SU-DHL-6 (cell line): ENCODE measurements at regions not wholly inside any gene's neighbourhood (a gene's known extent, or its start where the extent isn't known, plus 50 kb on each side); places are given as distances from the start of the nearest gene placed in this dataset.

Experiments used
- H2AFZ ChIP-seq: fragments of 200-600 bp; sonication (generic); 2 replicates; pipeline ENCODE4 v1.6.1; 2014; ENCODE audit warnings: low read depth, mild to moderate bottlenecking, moderate library complexity, mixed read lengths, antibody characterized with exemption, low read length; ENCODE audit not compliant: severe bottlenecking
- H3F3A ChIP-seq: fragments of 200-600 bp; shearing (Covaris generic); 2 replicates; pipeline ENCODE4 v1.6.0; 2016; ENCODE audit warnings: antibody characterized with exemption, mild to moderate bottlenecking; ENCODE audit not compliant: insufficient read depth
- H3K27ac ChIP-seq: fragments of 200-600 bp; sonication (generic); 2 replicates; pipeline ENCODE4 v1.5.1; 2016; ENCODE audit warnings: low read depth, mild to moderate bottlenecking, low read length, moderate library complexity, mixed read lengths
- H3K27me3 ChIP-seq: fragments of 200-600 bp; sonication (generic), shearing (Covaris generic); 2 replicates; pipeline ENCODE4 v1.6.0; 2014; ENCODE audit warnings: mild to moderate bottlenecking, low read length
- H3K36me3 ChIP-seq: fragments of 200-600 bp; sonication (generic); 2 replicates; pipeline ENCODE4 v1.6.1; 2014; ENCODE audit warnings: mild to moderate bottlenecking, low read length, mixed read lengths
- H3K4me2 ChIP-seq: fragments of 300-600, 200-600 bp; shearing (Covaris generic), sonication (generic); 2 replicates; pipeline ENCODE4 v1.6.0; 2014; ENCODE audit warnings: low read length, low read depth, mild to moderate bottlenecking; ENCODE audit not compliant: poor library complexity, severe bottlenecking
- H3K4me3 ChIP-seq: fragments of 200-600 bp; sonication (generic); 2 replicates; pipeline ENCODE4 v1.5.1; 2014; ENCODE audit warnings: antibody characterized with exemption, low read length, mild to moderate bottlenecking, mixed read lengths; ENCODE audit not compliant: insufficient read depth, poor library complexity, severe bottlenecking
- H3K79me2 ChIP-seq: fragments of 200-600 bp; sonication (generic); 2 replicates; pipeline ENCODE4 v1.6.1; 2014; ENCODE audit warnings: mild to moderate bottlenecking, low read length, moderate library complexity; ENCODE audit not compliant: insufficient read depth
- H3K9ac ChIP-seq: fragments of 200-600 bp; sonication (generic); 2 replicates; pipeline ENCODE4 v1.7.0; 2014; ENCODE audit warnings: mild to moderate bottlenecking, low read length
- H3K9me2 ChIP-seq: fragments of 200-600 bp; sonication (generic); replicated peaks from 2 replicates; pipeline ENCODE4 v1.6.1; 2014; ENCODE audit warnings: low read length; ENCODE audit not compliant: insufficient read depth
- H3K9me3 ChIP-seq: fragments of 200-600 bp; sonication (generic); 2 replicates; pipeline ENCODE4 v1.6.1; 2014; ENCODE audit warnings: low read length, mixed read lengths; ENCODE audit not compliant: insufficient read depth
- H4K20me1 ChIP-seq: fragments of 200-600 bp; sonication (generic); 2 replicates; pipeline ENCODE4 v1.6.1; 2014; ENCODE audit warnings: low read depth, mild to moderate bottlenecking, antibody characterized with exemption, low read length, moderate library complexity, mixed read lengths
- EZH2phosphoT487 ChIP-seq: fragments of 200-600 bp; sonication (generic), shearing (Covaris generic); conservative IDR thresholded peaks from 2 replicates; pipeline ENCODE4 v1.6.1; 2018; ENCODE audit warnings: mild to moderate bottlenecking, antibody characterized with exemption, low read length, moderate library complexity, mixed read lengths
- TF ChIP-seq, protein P1 (sequence below): fragments of 200-600 bp; sonication (generic); IDR thresholded peaks from one replicate; pipeline ENCODE4 v1.5.1; 2017; ENCODE audit warnings: antibody characterized with exemption, mild to moderate bottlenecking, low read length, moderate library complexity; ENCODE audit not compliant: insufficient read depth, poor library complexity, severe bottlenecking

DNA sequence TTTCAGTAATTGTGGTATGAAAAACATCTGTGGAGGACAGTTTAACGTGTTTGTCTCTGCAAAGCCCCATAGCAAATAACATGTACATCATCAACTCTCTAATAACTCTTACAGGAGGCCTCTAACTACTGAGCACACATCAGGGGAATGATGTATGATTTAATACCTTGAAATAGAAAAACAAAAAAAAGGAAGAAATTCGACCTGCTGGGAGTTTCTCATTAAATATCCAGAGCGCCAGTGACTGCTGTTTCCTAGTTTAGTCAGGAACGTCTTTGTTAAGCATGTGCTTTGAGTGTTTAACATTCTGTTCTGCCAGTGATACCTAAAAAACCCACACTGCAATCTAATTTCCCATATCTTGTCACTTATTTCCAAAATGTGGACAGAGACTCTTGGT is 235.4 kb downstream of the PCDH20 start:
- no peaks in the 10 kb centered on the region for H3K27me3 ChIP-seq
- H3K9me2 ChIP-seq, result no peaks in the 10 kb centered on the region
- H3F3A ChIP-seq, result no peaks in the 10 kb centered on the region
- H3K79me2 ChIP-seq, result no peaks in the 10 kb centered on the region
- H4K20me1 ChIP-seq, result no peaks in the 10 kb centered on the region
- no peak overlapping the region for H3K27ac ChIP-seq
- no peak for TF ChIP-seq EZH2phosphoT487
- TF ChIP-seq, protein P1, sequence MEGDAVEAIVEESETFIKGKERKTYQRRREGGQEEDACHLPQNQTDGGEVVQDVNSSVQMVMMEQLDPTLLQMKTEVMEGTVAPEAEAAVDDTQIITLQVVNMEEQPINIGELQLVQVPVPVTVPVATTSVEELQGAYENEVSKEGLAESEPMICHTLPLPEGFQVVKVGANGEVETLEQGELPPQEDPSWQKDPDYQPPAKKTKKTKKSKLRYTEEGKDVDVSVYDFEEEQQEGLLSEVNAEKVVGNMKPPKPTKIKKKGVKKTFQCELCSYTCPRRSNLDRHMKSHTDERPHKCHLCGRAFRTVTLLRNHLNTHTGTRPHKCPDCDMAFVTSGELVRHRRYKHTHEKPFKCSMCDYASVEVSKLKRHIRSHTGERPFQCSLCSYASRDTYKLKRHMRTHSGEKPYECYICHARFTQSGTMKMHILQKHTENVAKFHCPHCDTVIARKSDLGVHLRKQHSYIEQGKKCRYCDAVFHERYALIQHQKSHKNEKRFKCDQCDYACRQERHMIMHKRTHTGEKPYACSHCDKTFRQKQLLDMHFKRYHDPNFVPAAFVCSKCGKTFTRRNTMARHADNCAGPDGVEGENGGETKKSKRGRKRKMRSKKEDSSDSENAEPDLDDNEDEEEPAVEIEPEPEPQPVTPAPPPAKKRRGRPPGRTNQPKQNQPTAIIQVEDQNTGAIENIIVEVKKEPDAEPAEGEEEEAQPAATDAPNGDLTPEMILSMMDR, result no peak
- no peak overlapping the region for H3K4me3 ChIP-seq
- H2AFZ ChIP-seq, result no peak overlapping the region
- no peaks in the 10 kb centered on the region for H3K9me3 ChIP-seq
- no peak overlapping the region for H3K4me2 ChIP-seq
- no peaks in the 10 kb centered on the region for H3K36me3 ChIP-seq
- H3K9ac ChIP-seq, result no peak overlapping the region

- Histone ChIP-seq H3K9me2 (no peaks in the 10 kb centered on the region), H2AFZ (no peak overlapping the region), H3F3A (no peaks in the 10 kb centered on the region), H3K36me3 (no peaks in the 10 kb centered on the region), H3K9ac (no peak overlapping the region), H3K27me3 (no peaks in the 10 kb centered on the region), H3K4me3 (no peak overlapping the region), H3K9me3 (no peaks in the 10 kb centered on the region), H3K4me2 (no peak overlapping the region), H3K27ac (no peak overlapping the region), H4K20me1 (no peaks in the 10 kb centered on the region), H3K79me2 (no peaks in the 10 kb centered on the region)
- TF ChIP-seq EZH2phosphoT487, result no peak
- TF ChIP-seq, protein P1, result no peak
Observed at GRCh38 chr13:61179741-61180140, 235.9 kb downstream of the PCDH20 start.

DNA sequence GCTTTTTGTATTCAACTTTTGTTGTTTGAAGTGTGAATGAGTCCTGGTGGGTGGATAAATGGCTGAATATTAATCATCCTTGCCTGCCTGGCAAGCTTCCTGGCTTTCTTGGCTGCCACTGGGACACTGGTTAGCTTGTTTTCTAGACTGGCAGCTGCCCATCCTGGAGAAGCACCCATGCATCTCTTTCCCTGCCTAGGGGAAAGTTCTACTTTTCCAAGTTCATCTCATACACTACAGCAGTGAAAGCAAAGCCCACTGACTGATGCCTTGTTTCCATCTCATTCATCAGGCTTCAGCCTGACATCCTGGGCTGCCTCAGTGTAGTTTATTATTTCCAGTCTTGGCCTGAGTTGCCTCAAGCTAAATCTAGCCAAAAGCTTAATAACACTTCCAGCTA is 244.8 kb downstream of the PCDH20 start:
- Histone ChIP-seq H4K20me1 (no peaks in the 10 kb centered on the region), H3K4me2 (no peak overlapping the region), H3K9me2 (no peaks in the 10 kb centered on the region), H3K27ac (no peak overlapping the region), H3K9ac (no peak overlapping the region), H2AFZ (no peak overlapping the region), H3K9me3 (no peaks in the 10 kb centered on the region), H3K4me3 (no peak overlapping the region), H3F3A (no peaks in the 10 kb centered on the region), H3K36me3 (no peaks in the 10 kb centered on the region; the same call in 1 of the 2 replicates), H3K27me3 (no peaks in the 10 kb centered on the region), H3K79me2 (no peaks in the 10 kb centered on the region)
- TF ChIP-seq, protein P1, result no peak
- no peak for TF ChIP-seq EZH2phosphoT487
